Ureter (tissue), 1 donor: ENCODE measurements at regions not wholly inside any gene's neighbourhood (a gene's known extent, or its start where the extent isn't known, plus 50 kb on each side); places are given as distances from the start of the nearest gene placed in this dataset.

ENCODE experiments used
- DNase-seq: peaks from one replicate; pipeline ENCODE4 v3.0.0-alpha.2; 2020; ENCODE audit warnings: low spot score
- donor health status: DM: yes; HTN: yes; CAD: no.

DNA sequence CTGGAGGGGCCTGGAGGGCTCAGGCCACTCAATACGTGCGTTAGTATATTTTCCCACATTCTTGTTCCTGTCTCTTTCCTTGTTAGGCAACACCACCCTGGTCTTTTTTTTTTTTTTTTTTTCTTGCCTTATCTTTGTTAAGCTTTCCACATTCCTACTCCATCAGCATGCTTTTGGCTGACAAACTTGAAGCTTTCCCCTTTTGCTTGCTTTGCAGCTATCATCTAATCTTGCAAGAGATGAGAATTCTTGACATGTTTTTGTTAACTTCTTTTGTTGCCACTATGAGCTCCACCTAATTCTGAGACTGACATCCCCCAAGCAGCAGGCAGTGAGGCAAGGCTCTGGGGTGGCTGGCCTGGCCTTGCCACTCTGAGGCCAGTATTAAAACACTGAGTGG lies 52.5 kb upstream of the NRP1 start:
- DNase-seq = no peak

DNA sequence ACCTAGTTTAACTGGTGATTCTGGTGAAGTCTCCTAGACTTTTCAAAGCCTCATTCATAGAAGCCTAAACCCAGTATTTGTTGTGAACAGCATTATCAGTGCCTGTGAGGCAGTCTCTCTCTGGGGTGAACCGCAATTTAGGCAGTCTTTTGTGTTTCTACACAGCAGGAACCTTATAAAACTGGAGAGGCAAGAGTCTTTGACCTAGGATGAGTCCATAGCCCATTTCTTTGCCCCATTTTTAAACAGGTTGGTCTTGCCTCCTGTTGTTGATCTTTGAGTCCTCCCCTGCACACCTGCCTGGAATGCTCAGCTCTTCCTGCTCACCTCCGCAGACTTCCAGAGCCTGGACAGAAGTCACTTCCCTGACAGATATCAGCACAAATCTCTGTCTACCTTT lies 51.2 kb upstream of the NRP1 start:
- no peak for DNase-seq

DNA sequence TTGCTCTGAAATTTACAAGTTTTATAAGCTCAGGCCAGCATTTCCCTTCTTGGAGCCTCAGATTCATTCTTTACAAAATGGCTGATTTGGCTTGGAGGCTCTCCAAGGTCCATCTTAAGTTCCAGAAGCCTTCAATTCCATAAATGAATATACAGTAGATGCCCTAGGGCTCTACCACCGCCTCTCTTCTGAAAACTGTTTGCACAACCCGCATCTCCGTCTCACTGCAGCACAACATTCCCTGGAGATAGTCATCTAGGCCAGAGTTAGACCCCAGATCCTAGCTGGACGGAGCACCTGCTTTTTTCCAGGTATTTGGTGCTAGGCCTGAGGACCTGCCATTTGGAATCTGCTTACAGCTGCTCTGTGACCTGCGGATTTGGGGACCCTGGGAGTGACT lies 50.5 kb upstream of the NRP1 start:
- DNase-seq = no peak
